ENCODE measurements at regions not wholly inside any gene's neighbourhood (a gene's known extent, or its start where the extent isn't known, plus 50 kb on each side); places are given as distances from the start of the nearest gene placed in this dataset.

- no peak for TF ChIP-seq CTCF (IDR thresholded peaks at IDR 0.05)
- TF ChIP-seq POLR2A (IDR thresholded peaks at IDR 0.05), result no peak
- no peaks in the 10 kb centered on the region for H3K36me3 ChIP-seq
- no peaks in the 10 kb centered on the region for H3K9me3 ChIP-seq
- no peak overlapping the region for H3K4me3 ChIP-seq
- H3K27ac ChIP-seq, result no peak overlapping the region
- H3K27me3 ChIP-seq, result no peaks in the 10 kb centered on the region
- no peak for DNase-seq
- H3K4me1 ChIP-seq, result no peaks in the 10 kb centered on the region
Measured at GRCh38 chr5:133669472-133669871, 57.1 kb upstream of the FSTL4 start.

- no peak overlapping the region for H3K4me3 ChIP-seq
- TF ChIP-seq POLR2A (IDR thresholded peaks at IDR 0.05) (no peak), CTCF (IDR thresholded peaks at IDR 0.05) (no peak)
- DNase-seq, result no peak
- no peaks in the 10 kb centered on the region for H3K36me3 ChIP-seq
- no peak overlapping the region for H3K27ac ChIP-seq
- H3K4me1 ChIP-seq, result no peaks in the 10 kb centered on the region
- H3K9me3 ChIP-seq, result no peaks in the 10 kb centered on the region
- H3K27me3 ChIP-seq, result no peaks in the 10 kb centered on the region
Measured at GRCh38 chr5:133668458-133668857, 56.1 kb upstream of the FSTL4 start.

- no peaks in the 10 kb centered on the region for H3K36me3 ChIP-seq
- no peak for DNase-seq
- no peak overlapping the region for H3K4me3 ChIP-seq
- H3K4me1 ChIP-seq, result no peaks in the 10 kb centered on the region
- no peak overlapping the region for H3K27ac ChIP-seq
- no peaks in the 10 kb centered on the region for H3K27me3 ChIP-seq
- no peaks in the 10 kb centered on the region for H3K9me3 ChIP-seq
- TF ChIP-seq CTCF (IDR thresholded peaks at IDR 0.05) (no peak), POLR2A (IDR thresholded peaks at IDR 0.05) (no peak)
Measured at GRCh38 chr5:133667217-133667616, 54.9 kb upstream of the FSTL4 start.

GRCh38 chr5:133665571-133665970 lies 53.2 kb upstream of the FSTL4 start:
- Histone ChIP-seq H3K4me1 (no peaks in the 10 kb centered on the region), H3K9me3 (no peaks in the 10 kb centered on the region), H3K4me3 (no peak overlapping the region), H3K36me3 (no peaks in the 10 kb centered on the region), H3K27ac (no peak overlapping the region), H3K27me3 (no peaks in the 10 kb centered on the region)
- TF ChIP-seq CTCF (IDR thresholded peaks at IDR 0.05) (no peak), POLR2A (IDR thresholded peaks at IDR 0.05) (no peak)
- no peak for DNase-seq

- Histone ChIP-seq H3K27ac (no peak overlapping the region), H3K4me3 (no peak overlapping the region), H3K9me3 (no peaks in the 10 kb centered on the region), H3K4me1 (no peaks in the 10 kb centered on the region), H3K27me3 (no peaks in the 10 kb centered on the region), H3K36me3 (no peaks in the 10 kb centered on the region)
- no peak for TF ChIP-seq CTCF (IDR thresholded peaks at IDR 0.05)
- TF ChIP-seq POLR2A (IDR thresholded peaks at IDR 0.05), result no peak
- no peak for DNase-seq
Measured at GRCh38 chr5:133664422-133664821, 52.1 kb upstream of the FSTL4 start.

GRCh38 chr5:133663397-133664054 lies 51.2 kb upstream of the FSTL4 start:
- DNase-seq, result no peak
- Histone ChIP-seq H3K36me3 (no peaks in the 10 kb centered on the region), H3K4me1 (no peaks in the 10 kb centered on the region), H3K27ac (no peak overlapping the region), H3K27me3 (no peaks in the 10 kb centered on the region), H3K9me3 (no peaks in the 10 kb centered on the region), H3K4me3 (no peak overlapping the region)
- no peak for TF ChIP-seq CTCF (IDR thresholded peaks at IDR 0.05)
- TF ChIP-seq POLR2A (IDR thresholded peaks at IDR 0.05), result no peak
